ENCODE measurements at regions not wholly inside any gene's neighbourhood (a gene's known extent, or its start where the extent isn't known, plus 50 kb on each side); places are given as distances from the start of the nearest gene placed in this dataset.

- TF ChIP-seq POLR2A (IDR thresholded peaks at IDR 0.05) (no peak), CTCF (IDR thresholded peaks at IDR 0.05) (no peak)
Observed at GRCh38 chr1:8116894-8117264, 90.8 kb upstream of the ERRFI1 start.

All from ovary (tissue), 3 donors.